T-helper 17 cell (primary cell): ENCODE measurements at regions not wholly inside any gene's neighbourhood (a gene's known extent, or its start where the extent isn't known, plus 50 kb on each side); places are given as distances from the start of the nearest gene placed in this dataset.
"Not testable (repeated sequence)": the region's sequence is repeated elsewhere in the genome, so short reads cannot be mapped to it uniquely, and the experiment has no call there.

ENCODE experiments used
- ATAC-seq: fragments of 150-1000 bp; cut with Tn5 transposase; 2 replicates; pipeline ENCODE4 v1.10.0; 2021; ENCODE audit warnings: mild to moderate bottlenecking, moderate library complexity
- DNase-seq, 3 donors: peaks; one replicate each; pipeline versions ENCODE4 v3.0.0 to v3.0.0-alpha.2; 2020 to 2021
- H3K9me3 ChIP-seq: one replicate; pipeline ENCODE4 v1.7.0; 2013; ENCODE audit warnings: low read length, mild to moderate bottlenecking; ENCODE audit not compliant: control insufficient read depth, poor library complexity, severe bottlenecking
- H3K27ac Mint-ChIP-seq: one replicate; pipeline ENCODE4 v1.8.0; 2022; ENCODE audit warnings: mild to moderate bottlenecking, moderate library complexity, mixed read lengths
- H3K27me3 Mint-ChIP-seq: one replicate; pipeline ENCODE4 v1.8.0; 2022; ENCODE audit warnings: mixed read lengths
- H3K36me3 Mint-ChIP-seq: one replicate; pipeline ENCODE4 v1.8.0; 2022; ENCODE audit warnings: low read depth, mixed read lengths
- H3K4me1 Mint-ChIP-seq: one replicate; pipeline ENCODE4 v1.8.0; 2022; ENCODE audit warnings: mild to moderate bottlenecking, mixed read lengths
- H3K4me3 Mint-ChIP-seq: one replicate; pipeline ENCODE4 v1.8.0; 2022; ENCODE audit warnings: mild to moderate bottlenecking, moderate library complexity, mixed read lengths

GRCh38 chr18:22057908-22058527, 111.4 kb upstream of the GATA6 start:
- Mint-ChIP-seq H3K4me3 (no peak overlapping the region), H3K36me3 (no peaks in the 10 kb centered on the region), H3K27ac (no peak overlapping the region), H3K4me1 (no peaks in the 10 kb centered on the region), H3K27me3 (peaks cover 5% of the 10 kb centered on the region)
- ATAC-seq (no peak), DNase-seq (no peak)
- no peaks in the 10 kb centered on the region for H3K9me3 ChIP-seq

GRCh38 chr18:22060361-22060760, 109.0 kb upstream of the GATA6 start:
- DNase-seq (no peak), ATAC-seq (no peak)
- no peaks in the 10 kb centered on the region for H3K4me1 Mint-ChIP-seq
- no peak overlapping the region for H3K27ac Mint-ChIP-seq
- no peaks in the 10 kb centered on the region for H3K9me3 ChIP-seq
- H3K27me3 Mint-ChIP-seq, result peaks cover 7% of the 10 kb centered on the region
- no peaks in the 10 kb centered on the region for H3K36me3 Mint-ChIP-seq
- H3K4me3 Mint-ChIP-seq, result no peak overlapping the region

GRCh38 chr18:22063102-22063501, 106.3 kb upstream of the GATA6 start:
- ATAC-seq (no peak), DNase-seq (no peak)
- Mint-ChIP-seq H3K36me3 (no peaks in the 10 kb centered on the region), H3K27me3 (peaks cover 7% of the 10 kb centered on the region), H3K4me1 (no peaks in the 10 kb centered on the region), H3K27ac (no peak overlapping the region), H3K4me3 (no peak overlapping the region)
- no peaks in the 10 kb centered on the region for H3K9me3 ChIP-seq

GRCh38 chr18:22063672-22064071, 105.7 kb upstream of the GATA6 start:
- H3K27ac Mint-ChIP-seq, result no peak overlapping the region
- H3K36me3 Mint-ChIP-seq, result no peaks in the 10 kb centered on the region
- no peak for DNase-seq
- no peak overlapping the region for H3K4me3 Mint-ChIP-seq
- H3K9me3 ChIP-seq, result no peaks in the 10 kb centered on the region
- no peaks in the 10 kb centered on the region for H3K4me1 Mint-ChIP-seq
- no peak for ATAC-seq
- peaks cover 7% of the 10 kb centered on the region for H3K27me3 Mint-ChIP-seq

- no peaks in the 10 kb centered on the region for H3K9me3 ChIP-seq
- Mint-ChIP-seq H3K27ac (no peak overlapping the region), H3K4me1 (no peaks in the 10 kb centered on the region), H3K36me3 (no peaks in the 10 kb centered on the region), H3K27me3 (peaks cover 7% of the 10 kb centered on the region), H3K4me3 (no peak overlapping the region)
- DNase-seq, result no peak
- ATAC-seq, result no peak
These were observed 104.8 kb upstream of the GATA6 start for GRCh38 chr18:22064581-22064980.

- H3K9me3 ChIP-seq, result no peaks in the 10 kb centered on the region
- Mint-ChIP-seq H3K4me1 (no peaks in the 10 kb centered on the region), H3K27me3 (peaks cover 7% of the 10 kb centered on the region), H3K36me3 (no peaks in the 10 kb centered on the region), H3K4me3 (no peak overlapping the region), H3K27ac (no peak overlapping the region)
- ATAC-seq (no peak), DNase-seq (no peak)
These were observed 104.1 kb upstream of the GATA6 start for GRCh38 chr18:22065311-22065710.

- no peak for DNase-seq
- Mint-ChIP-seq H3K27ac (no peak overlapping the region), H3K36me3 (no peaks in the 10 kb centered on the region), H3K4me3 (no peak overlapping the region), H3K27me3 (peaks cover 7% of the 10 kb centered on the region), H3K4me1 (no peaks in the 10 kb centered on the region)
- ATAC-seq, result no peak
- no peaks in the 10 kb centered on the region for H3K9me3 ChIP-seq
These were observed 103.3 kb upstream of the GATA6 start for GRCh38 chr18:22066083-22066485.

- DNase-seq (no peak), ATAC-seq (no peak)
- Mint-ChIP-seq H3K36me3 (no peaks in the 10 kb centered on the region), H3K4me1 (no peaks in the 10 kb centered on the region), H3K27me3 (peaks cover 7% of the 10 kb centered on the region), H3K4me3 (no peak overlapping the region), H3K27ac (no peak overlapping the region)
- H3K9me3 ChIP-seq, result no peaks in the 10 kb centered on the region
These were observed 102.3 kb upstream of the GATA6 start for GRCh38 chr18:22067109-22067508.

DNA sequence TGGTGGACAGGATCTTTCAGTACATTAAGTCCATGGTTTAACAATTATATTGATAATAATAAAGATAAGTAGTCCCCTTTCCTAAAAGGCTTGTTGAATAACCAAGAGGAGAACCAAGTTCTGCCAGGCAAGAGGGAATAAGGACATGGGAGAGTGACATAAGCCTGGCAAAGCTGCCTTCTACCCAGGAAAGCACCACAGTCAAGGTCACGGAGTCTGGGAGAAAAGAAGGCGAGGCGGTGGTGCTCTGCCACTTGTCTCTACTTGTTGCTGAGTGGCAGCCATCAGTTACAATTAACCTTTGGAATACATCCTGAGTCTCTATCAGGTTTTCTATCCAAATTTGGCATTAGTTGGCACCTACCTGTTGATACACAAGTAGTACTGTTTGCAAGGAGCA, 101.7 kb upstream of the GATA6 start:
- DNase-seq (no peak), ATAC-seq (no peak)
- Mint-ChIP-seq H3K4me1 (no peaks in the 10 kb centered on the region), H3K27me3 (peaks cover 5% of the 10 kb centered on the region), H3K36me3 (no peaks in the 10 kb centered on the region), H3K27ac (no peak overlapping the region), H3K4me3 (no peak overlapping the region)
- no peaks in the 10 kb centered on the region for H3K9me3 ChIP-seq

DNA sequence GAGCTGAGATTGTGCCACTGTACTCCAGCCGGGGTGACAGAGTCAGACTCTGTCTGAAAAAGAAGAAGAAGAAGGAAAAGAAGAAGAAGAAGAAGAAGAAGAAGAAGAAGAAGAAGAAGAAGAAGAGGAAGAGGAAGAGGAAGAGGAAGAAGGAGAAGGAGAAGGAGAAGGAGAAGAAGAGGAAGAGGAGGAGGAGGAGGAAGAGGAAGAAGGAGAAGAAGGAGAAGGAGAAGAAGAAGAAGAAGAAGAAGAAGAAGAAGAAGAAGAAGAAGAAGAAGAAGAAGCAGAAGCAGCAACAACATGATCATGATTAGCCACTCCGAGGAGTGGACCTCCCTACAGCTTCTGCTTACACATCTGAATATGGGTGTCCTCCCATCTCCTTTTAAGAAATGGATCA, 100.6 kb upstream of the GATA6 start:
- not testable (repeated sequence) for ATAC-seq, H3K4me1 Mint-ChIP-seq, H3K27ac Mint-ChIP-seq, DNase-seq, H3K27me3 Mint-ChIP-seq, H3K36me3 Mint-ChIP-seq, H3K9me3 ChIP-seq, H3K4me3 Mint-ChIP-seq

DNA sequence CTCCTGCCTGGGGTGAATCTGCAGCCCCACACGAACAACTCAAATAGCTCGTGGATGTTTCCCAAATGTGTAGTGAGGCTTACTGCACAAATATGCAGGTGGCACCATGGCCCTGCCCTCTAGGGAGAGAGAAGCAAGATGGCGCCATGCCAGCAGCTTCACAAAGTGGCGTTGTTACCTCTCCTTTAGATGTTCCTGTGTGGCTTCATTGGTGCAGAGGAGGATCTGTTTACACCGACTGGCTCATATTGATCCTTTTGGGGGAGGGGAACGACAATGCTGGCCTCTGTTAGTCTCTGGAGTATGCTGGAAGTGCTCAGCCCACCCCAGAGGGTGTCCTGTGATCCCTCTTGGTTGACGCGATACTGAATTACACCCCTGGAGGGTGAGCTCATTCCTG, 99.5 kb upstream of the GATA6 start:
- ATAC-seq (no peak), DNase-seq (no peak)
- no peak overlapping the region for H3K27ac Mint-ChIP-seq
- H3K27me3 Mint-ChIP-seq, result no peaks in the 10 kb centered on the region
- H3K4me1 Mint-ChIP-seq, result no peaks in the 10 kb centered on the region
- H3K9me3 ChIP-seq, result no peaks in the 10 kb centered on the region
- H3K4me3 Mint-ChIP-seq, result no peak overlapping the region
- no peaks in the 10 kb centered on the region for H3K36me3 Mint-ChIP-seq

DNA sequence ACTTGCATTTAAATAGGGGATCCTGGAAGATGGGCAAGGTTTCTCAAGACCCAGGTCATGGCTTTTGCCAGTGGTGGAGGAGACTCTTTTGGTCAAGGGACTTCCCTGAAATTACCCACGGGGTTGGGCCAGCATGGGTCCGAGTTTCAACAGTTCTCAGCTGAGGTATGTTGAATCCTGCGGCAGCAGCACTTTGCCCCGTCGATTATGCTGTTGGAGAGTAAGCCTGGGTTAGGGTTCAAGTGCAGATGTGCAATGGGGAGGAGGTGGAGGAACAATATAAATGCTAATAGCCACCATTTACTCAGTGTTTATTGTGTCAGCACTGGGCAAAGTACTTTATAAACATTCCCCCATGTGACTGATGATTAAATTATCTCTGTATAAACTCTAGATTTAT, 96.0 kb upstream of the GATA6 start:
- H3K36me3 Mint-ChIP-seq, result no peaks in the 10 kb centered on the region
- ATAC-seq, result no peak

DNA sequence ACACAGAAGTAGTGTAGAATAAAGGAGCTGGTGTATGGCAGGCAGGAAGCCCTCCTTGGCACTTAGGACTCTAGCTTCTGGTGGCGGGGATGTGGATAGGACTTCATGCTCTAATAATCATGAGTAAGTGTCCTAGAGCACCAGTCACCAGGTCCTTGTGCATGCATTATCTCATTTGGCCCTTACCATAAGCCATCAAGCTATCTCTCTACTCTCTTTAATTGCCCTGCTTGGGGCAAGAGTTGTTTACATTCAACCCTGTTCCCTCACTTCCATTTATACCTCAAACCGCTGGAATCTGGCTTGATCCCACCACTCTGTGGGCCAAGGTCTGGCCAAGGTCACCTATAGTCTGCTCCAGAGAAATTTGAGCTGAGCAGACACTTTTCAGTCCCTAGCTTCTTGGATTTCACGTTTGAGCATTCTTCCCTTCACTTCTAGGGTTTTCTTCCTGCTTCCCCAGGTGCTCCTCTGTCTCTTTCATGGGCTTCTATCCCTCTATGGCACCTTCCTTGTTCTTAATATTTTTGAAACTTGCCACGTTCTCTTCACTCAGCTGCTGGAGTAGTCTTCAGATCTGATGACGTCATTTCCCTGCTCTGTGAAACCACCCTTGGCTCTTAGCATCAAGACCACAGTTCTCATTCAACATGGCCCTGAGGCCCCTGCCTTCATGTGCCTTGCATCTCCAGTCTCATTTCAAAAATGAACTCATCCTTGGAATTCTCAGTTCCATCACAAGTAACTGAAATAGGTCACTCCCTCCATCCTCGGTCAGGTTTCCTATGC, 94.9 kb upstream of the GATA6 start:
- no peaks in the 10 kb centered on the region for H3K36me3 Mint-ChIP-seq
- H3K4me1 Mint-ChIP-seq, result no peaks in the 10 kb centered on the region

More for the DNA sequence above, 96.0 kb upstream of the GATA6 start:
- no peak for DNase-seq
- no peak overlapping the region for H3K4me3 Mint-ChIP-seq
- H3K27me3 Mint-ChIP-seq, result no peaks in the 10 kb centered on the region
- no peak overlapping the region for H3K27ac Mint-ChIP-seq
- H3K9me3 ChIP-seq, result no peaks in the 10 kb centered on the region
- H3K4me1 Mint-ChIP-seq, result no peaks in the 10 kb centered on the region

GRCh38 chr18:22080035-22080434, 89.4 kb upstream of the GATA6 start:
- no peaks in the 10 kb centered on the region for H3K4me1 Mint-ChIP-seq
- peaks cover 5% of the 10 kb centered on the region for H3K27me3 Mint-ChIP-seq
- no peak overlapping the region for H3K4me3 Mint-ChIP-seq
- no peaks in the 10 kb centered on the region for H3K9me3 ChIP-seq
- DNase-seq, result no peak
- no peak for ATAC-seq
- no peak overlapping the region for H3K27ac Mint-ChIP-seq
- H3K36me3 Mint-ChIP-seq, result peaks cover 3% of the 10 kb centered on the region

More for the DNA sequence above, 94.9 kb upstream of the GATA6 start:
- H3K9me3 ChIP-seq, result no peaks in the 10 kb centered on the region
- Mint-ChIP-seq H3K27ac (no peak overlapping the region), H3K4me3 (no peak overlapping the region), H3K27me3 (no peaks in the 10 kb centered on the region)
- ATAC-seq, result no peak
- DNase-seq, result no peak
